Dermis microvascular lymphatic vessel endothelial cell (primary cell): ENCODE measurements at regions not wholly inside any gene's neighbourhood (a gene's known extent, or its start where the extent isn't known, plus 50 kb on each side); places are given as distances from the start of the nearest gene placed in this dataset.
"Not testable (repeated sequence)": the region's sequence is repeated elsewhere in the genome, so short reads cannot be mapped to it uniquely, and the experiment has no call there.

Source experiments
- DNase-seq, 2 donors: peaks; one replicate each; pipeline versions ENCODE4 v3.0.0 to v3.0.0-alpha.2; 2010; ENCODE audit warnings: low read depth in 2 of 2

DNA sequence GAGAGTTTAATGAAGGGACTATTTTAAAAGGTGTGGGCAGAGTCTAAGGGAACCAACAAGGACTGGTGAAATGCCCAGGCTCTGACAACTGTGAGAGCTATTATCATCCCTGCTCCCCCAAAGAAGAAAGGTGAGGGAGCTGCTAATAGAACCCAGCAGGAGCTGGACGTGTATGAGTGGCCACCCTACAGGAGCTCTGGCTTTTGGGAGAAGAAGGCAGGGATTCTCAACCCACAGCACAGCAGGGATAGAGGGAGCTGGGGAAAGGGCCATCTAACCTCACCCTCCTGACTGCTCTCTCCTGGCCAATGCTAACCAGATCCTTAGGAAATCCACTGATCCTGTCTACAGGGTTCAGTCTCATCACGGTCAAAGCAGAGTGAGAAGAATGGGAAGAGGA, 57.1 kb downstream of the GRIN2B start:
- DNase-seq, result no peak

DNA sequence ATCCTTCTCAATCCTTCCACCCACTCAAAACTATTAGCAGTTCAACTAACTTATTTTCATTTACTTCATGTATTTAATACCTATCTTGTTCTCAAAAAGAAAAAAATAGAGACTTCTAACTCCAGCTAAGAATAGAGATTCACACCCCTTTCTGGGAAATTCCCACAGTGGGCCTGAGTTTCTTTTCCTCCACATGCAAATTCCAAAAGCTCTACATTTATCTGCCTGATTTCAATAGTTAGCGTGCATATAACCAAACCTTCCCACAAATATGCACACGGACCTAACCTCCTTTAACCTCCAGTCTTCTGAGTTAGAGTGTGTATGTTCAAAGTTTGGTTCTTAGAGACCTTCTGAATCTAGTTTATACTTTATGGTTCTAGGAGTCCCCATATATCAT, 62.5 kb downstream of the GRIN2B start:
- no peak for DNase-seq

DNA sequence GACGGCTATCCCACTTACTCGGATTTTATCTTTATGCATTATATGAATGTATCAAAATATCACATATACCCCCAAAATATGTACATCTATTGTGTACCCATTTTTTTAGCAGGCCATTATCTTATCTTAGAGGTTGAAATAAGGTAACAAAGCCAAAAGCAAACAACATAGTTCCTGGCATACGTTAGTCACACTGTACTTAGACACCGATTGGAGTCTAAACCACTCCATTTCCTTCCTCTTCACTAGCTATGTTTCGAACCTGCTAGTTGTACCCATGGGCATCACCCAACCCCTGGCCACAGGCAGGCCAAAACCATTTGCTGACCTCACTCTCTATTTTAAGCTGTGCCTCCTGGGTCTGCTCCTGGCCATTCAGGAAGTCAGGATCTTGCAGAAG, 66.3 kb downstream of the GRIN2B start:
- DNase-seq, result no peak

DNA sequence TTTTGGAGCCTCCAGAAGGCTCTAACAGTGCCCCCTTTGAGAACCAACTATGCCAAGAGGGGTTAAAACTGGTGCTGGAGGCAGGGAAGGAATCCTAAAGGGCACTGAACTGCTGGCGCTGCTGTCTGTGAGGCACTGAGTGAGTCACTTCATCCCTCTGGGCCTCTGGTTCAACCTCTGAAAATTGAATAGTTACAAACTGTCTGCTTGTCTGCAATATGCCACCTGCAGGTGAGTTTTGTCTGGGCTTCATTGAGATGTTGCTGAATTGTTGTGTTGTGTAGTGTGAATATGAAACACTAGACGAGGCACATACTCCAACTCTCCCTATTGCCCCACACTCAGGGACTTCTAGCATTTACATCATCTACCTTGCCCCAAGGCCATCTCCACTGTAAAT, 68.0 kb downstream of the GRIN2B start:
- DNase-seq, result no peak

DNA sequence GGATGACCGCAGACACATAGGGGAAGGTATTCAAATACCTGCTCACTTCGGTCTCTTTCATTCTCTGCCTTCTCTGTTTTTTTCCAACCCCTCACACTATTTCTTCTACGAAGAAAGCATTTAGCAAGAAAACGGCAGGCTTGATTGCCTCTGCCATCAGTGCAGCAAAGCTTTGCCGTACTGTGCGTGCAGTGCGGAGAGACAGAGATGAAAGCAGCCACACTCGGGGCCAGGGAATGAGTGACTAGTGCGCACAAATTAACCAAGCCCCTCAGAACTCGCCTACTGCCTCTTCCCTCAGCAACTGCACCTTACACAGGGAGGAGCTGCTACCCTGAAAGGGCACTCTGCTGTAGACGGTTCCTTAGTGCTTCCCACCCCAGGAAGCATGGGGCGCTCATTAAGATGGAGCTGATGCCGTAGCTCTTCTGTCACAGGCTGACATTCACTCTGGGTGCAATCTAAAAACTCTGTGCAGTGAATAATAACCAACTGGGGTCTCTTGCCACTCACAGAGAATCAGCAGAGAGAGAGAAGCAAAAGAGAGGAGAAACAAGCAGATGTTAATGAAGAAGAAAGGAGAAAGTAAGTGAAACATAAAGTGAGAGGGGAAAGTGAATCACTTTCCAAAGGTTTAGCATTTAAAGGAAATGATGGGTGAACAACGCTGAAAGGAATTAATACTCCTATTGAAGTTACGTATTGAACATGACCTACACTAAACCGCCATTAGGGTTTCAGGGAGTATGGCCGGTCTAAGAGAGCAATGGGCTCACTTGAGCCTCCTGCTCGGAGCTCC, 69.4 kb downstream of the GRIN2B start:
- no peak for DNase-seq

DNA sequence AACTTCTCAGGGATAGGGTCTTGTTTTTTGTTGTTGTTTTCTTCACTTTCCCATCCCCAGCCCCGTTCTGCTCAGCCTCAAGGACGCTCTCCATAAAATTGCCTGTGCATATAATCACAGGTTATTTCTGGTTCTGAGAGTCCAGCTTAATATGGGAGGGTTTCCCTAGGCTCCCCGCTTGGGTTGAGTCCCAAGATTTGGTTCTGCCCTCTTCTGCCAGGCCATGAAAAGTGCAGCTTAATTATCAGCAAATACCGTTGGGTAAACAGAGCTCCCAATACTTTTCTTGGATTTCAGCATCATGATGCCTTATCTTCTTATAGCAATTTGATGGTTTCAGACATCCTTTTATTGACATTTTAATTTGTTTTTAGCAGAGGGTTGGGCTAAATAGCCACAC, 75.6 kb downstream of the GRIN2B start:
- DNase-seq, result no peak

DNA sequence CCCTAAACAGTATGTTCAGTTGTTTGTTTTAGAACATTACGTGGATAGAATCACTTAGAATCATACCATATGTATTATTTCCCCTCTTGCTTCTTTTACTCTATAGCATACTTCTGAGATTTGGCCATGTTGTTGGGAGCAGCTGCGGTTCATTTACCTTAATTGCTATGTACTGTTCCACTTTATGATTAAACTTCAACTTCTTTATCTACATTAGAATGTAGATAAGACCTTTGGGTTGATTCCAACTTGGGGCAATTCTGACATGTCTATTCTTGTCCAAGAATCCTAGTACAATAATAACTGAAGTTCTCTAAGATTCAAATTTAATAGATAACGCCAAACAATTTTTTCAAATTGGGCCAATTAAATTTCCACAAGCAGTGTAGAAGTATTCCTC, 80.7 kb downstream of the GRIN2B start:
- no peak for DNase-seq

DNA sequence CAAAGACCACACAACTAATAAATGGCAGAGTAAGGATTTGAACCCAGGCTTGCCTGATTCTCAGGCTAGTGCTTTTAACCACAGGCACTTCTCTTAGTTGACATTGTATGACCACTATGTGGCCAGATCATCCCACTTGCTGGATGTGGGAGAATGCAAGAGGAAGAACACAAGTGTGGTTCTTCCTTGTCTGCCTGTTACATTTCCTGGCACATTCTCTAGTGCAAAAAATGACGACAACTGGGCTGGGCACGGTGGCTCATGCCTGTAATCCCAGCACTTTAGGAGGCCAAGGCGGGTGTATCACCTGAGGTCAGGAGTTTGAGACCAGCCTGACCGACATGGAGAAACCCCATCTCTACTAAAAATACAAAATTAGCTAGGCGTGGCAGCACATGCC, 83.0 kb downstream of the GRIN2B start:
- DNase-seq, result not testable (repeated sequence)

DNA sequence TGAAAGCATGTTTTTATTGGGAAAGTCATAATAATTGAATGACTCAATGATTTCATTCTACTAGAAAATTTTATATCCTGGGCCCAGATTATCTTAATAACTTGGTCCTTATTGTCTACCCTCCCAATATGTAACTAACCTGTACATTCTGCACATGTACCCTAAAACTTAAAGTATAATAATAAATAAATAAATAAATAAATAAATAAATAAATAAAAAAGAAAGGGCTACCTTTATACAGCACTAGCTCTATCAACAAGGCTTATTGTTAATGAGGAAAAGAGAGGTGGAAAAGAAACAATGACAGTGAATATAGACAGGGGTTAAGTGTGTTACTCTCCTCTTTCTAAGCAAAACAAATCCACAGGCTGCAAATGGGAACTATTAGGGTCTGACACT, 83.6 kb downstream of the GRIN2B start:
- DNase-seq, result no peak

DNA sequence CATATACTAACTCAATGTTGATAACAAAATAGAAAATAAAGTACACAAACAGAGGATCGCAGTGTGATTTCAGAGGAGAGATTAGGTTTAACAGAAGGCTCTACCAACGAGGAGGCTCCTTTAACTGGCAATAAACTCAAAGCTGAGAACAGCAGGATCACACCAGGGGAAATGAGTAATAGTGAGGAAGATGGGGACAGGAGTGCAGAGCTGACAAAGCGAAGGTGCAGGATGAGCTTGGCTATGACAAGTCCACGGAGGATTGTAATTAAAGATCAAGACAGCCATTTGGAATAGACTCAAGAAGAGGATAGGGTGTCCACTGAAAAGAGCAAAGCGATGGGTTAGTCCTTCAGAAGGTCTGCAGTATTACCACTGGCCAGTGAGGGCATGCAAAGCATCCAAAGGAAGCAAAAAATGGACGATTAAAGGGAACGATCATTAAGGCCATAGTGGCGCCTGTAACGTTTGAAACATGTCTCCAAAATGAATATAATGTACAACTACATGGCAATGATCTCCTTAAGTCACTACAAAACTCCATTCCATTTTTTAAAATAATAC, 85.3 kb downstream of the GRIN2B start:
- no peak for DNase-seq

DNA sequence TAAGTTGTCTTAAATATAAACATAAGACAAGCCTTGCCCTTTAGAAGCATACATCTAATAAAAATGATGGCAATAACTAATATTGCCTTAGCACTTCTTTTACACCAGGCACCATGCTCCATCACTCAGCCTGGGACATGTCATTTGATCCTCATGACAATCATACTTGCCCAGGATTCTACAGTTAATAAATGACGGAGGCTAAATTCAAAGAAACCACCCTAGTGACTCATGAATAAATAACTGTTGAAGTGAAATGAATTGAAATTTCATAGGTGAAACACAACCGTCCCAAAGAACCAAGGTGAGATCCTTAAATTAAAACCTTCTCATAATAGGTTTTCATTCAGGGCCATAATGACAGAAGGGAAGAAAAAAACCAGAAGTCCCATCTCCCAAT, 89.5 kb downstream of the GRIN2B start:
- no peak for DNase-seq

DNA sequence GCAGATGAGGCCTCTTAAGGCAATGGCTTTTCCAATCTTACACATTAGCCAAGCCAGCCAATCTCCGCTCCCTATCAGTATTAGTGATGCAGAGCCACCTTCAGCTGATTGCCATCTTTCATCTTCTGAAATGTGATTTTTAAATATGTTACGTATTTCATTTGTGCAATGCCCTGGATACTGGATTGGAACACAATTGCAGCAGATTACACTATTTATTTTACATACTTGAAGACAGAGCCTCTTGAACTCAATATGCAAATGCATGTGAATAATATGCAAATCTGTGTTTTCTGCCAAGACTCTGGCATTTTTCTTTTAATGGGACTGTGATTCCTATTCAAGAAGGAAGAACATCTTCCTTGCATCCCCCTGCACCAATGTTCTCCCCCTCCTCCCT, 90.5 kb downstream of the GRIN2B start:
- DNase-seq, result no peak

DNA sequence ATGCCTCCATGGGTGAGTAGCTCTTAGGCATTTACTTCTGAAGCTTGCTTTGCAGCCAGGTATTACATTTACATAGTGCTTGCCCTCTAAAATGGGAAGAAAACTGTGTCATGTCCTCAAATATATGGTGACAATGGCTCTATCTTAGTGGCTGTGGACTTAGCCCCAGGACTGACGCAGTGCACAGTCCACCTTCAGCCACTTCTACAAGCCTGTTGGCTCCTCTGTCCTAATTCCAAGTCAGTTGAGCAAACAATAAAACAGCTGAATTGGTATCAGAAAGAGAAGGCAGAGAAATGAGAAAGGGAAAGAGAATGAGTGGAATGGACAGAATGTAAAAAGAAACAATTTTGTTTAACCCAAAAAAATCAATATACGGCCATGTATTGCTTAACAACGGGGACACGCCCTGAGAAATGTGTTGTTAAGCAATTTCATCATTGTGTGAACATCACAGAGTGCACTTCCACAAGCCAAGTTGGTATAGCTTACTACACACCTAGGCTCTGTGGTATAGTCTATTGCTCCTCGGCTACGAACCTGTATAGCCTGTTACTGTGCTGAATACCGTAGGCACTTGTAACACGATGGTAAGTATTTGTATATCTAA, 93.5 kb downstream of the GRIN2B start:
- DNase-seq, result no peak

DNA sequence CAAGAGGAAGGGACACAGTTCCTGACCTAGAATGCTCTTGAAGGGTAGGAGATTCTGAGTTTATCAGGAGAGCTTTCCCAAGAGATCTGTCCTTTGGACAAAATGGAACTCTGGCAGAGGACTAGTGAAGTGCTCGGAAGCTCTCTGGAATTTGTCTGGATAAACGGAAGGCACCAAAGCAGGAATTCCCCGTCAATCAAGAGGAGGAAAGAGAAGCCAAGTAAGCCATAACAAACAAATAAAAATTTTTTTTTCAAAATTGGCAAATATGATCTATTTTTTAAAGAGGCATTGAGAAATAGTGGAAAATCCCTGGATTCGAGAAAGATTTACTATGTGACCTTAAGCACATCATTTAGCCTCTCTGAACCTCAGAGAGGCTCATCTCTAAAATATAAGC, 99.2 kb downstream of the GRIN2B start:
- DNase-seq, result no peak

DNA sequence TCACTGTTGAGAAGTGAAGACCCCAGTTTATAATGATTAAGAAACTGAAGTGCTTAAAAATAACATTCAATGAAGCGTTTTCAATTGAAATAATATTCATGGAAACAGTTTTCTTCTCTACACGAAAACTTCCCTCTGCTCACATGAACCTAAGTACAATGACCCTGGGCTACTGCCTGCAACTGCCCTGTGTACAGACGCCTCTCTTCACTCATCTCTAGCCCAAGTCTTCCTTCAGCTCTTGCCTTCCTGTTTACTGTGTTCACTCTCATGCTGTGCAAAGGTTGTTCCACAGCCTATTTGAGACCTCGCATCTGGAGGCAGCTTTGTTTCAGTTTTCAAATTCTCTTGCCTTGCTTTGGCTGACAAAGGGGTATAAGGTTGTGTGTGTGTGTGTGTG, 100.8 kb downstream of the GRIN2B start:
- DNase-seq, result no peak

DNA sequence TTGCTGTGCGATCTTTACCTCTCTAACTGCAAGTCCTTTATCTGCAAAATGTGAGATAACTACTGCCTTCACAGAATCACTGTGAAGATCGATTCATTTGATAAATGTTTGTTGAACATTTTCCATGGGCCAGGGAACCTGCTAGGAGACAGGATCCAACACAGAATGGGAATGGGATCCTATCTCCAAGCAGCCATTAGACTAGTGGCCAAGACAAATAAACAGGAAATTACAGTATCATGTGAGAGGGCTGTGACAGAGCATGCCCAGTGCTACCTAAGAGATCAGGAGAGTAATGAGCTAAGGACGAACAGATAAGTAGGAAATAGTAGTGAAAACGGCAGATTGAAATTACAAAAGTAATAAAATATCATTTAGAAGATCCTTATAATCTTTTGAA, 105.7 kb downstream of the GRIN2B start:
- DNase-seq, result no peak

DNA sequence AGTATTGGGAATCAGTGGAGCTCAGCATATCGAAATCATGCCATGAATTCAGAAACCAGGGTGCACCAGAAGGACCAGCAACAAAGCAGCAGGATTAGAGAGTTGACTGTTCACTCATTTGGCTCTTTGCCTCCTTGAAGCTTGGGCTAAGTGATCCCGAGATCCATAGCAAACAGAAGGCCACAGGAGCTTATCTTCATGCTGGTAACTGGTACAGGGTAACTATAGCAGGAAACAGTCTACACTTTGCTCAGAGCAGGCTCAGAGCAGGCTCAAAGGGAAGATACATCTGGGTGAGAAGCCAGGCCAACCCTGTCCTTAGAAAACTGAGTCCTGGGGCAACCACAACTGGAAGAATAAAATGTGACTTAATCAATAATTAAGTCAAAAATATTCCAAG, 111.1 kb downstream of the GRIN2B start:
- no peak for DNase-seq

DNA sequence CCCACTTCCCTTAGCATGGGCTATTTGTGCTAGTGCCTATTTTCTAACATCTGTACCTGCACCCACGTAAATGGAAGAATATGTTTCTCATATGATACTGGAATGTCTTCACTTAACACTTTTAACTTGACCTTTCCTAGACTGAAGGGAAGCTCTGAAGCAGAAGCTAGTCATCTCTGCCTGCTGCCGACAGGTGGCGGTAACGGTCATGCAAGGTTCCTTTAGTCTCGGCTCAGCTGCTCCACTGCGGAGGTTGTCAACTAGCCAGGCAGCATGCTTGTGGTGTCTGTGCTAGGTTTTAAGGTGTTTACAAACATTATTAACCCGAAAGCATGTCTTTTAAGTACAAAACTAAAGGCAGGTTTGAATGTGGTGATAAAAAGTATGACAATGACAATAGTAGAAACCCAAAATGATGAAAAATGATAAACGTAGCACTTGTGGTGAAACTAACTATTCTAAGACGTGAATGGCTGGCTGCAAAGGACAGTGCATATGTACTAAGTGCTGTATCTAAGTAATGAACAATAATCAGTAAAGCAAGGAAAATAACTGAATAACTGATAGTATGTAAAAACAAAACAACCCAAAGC, 117.2 kb downstream of the GRIN2B start:
- DNase-seq, result peak; percentile 35 to 60

DNA sequence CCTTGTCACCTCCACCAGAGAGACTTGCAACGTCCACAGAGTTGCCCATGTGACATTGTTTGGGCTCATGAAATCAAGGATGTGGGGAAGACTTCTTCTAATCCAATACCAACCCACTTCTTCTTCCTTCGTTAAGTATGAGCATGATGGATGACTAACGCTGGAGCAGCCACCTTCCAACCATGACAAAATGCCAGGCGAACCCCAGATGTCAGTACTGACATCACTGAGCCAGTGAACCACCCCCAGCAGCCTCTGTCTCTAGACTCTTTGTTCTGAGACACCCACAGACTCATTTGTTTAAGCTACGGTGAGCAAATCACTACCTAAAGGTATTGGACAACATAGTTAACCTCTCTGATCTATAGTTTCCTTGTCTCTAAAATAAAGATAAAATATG, 123.7 kb downstream of the GRIN2B start:
- DNase-seq, result no peak

DNA sequence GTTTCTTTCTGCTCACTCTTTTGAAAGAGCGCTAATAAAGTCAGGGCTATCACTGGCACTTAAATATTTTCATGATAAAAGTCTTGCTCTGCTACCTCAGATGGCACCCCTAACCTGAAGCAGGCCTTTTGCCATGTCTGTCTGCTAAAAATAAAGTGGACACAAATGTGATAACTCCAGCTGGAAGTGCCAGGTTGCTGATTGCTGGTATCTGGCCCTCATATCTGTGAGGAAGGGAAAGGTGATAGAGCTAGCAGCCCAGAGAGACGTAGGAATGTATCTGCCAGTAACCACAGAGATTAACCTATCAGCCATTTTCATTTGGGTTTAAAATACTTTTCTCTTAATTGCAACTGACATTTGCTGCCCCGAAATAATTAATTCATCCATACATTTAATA, 127.9 kb downstream of the GRIN2B start:
- no peak for DNase-seq

DNA sequence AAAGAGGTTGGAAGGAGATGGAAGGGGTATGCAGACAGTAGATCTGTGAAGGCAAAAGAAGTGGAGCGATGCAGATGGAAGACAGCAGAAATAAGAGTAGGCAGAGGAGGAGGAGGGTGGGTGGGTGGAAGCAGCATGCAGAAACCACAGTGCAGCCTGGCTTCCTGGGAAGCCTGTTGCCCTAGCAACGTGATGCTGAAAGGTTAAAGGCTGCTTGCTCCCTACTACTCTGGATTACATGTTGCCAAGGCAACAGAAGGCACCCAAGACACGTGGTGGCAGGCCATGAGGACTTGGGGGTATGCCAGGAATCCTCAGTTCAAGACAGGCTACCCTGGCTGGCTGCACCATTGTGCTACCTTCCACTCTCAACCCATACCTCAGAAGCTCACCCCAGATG, 129.6 kb downstream of the GRIN2B start:
- no peak for DNase-seq

DNA sequence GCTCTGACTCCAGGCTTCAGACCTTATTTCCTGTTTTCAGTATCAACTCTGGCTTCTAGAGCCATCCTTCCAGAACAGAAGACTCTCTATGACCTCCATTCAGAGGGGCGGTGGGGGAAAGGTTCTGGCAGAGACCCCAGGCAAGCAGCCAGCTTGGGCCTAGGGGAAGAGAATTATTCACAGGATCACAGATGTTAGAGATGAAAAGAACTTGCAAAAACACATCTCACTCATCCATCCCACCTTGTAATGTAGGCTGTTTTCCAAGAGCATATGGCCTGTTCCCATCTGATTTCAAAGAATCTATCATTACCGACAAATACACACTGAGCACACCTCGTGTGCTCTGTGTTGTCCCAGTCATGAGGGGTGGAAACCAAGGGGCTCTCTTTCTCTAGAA, 131.9 kb downstream of the GRIN2B start:
- no peak for DNase-seq

DNA sequence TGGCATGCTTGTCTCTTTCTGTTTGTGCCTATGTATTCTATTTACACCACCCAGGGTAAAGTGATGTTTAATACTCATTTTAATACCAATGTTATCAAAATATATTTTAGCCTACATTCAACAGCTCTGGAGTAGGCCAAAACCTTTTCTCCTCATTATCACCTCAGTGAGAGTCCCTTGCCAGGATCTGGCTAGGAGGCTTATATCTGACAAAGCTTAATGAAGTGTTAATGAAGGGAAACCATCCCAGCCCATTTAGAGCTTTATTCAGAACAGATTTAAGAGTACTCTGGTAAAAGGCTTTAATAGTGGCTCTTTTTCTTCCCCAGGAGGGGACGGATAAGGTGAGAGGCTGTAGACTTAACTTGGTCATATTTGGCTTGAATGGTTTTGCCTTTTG, 137.6 kb downstream of the GRIN2B start:
- no peak for DNase-seq
